HL-60 (cell line): ENCODE measurements at regions not wholly inside any gene's neighbourhood (a gene's known extent, or its start where the extent isn't known, plus 50 kb on each side); places are given as distances from the start of the nearest gene placed in this dataset.
A peak's percentile ranks its signal among the peaks of the same experiment; 100 is the strongest.

ENCODE experiments used
- DNase-seq, 2 experiments: peaks; one replicate each; pipeline ENCODE4 v3.0.0-alpha.2; 2010 to 2020; ENCODE audit warnings: low read depth in 1 of 2, low spot score in 1 of 2
- H3K27ac ChIP-seq: fragments of 250-450 bp; sonication (Bioruptor Pico); replicated peaks from 2 replicates; pipeline ENCODE4 v1.5.1; 2020; ENCODE audit warnings: mild to moderate bottlenecking, moderate library complexity
- H3K27me3 ChIP-seq: fragments of 250-450 bp; sonication (Bioruptor Pico); 2 replicates; pipeline ENCODE4 v1.5.1; 2021; ENCODE audit warnings: mild to moderate bottlenecking, moderate library complexity; ENCODE audit not compliant: insufficient read depth, poor library complexity, severe bottlenecking
- H3K4me3 ChIP-seq: replicated peaks from 2 replicates; pipeline ENCODE4 v1.5.1; 2011; ENCODE audit warnings: mild to moderate bottlenecking, control low read depth, low read length; ENCODE audit not compliant: insufficient read depth
- CTCF ChIP-seq: IDR thresholded peaks from one replicate; pipeline ENCODE4 v1.5.1; 2011; ENCODE audit warnings: low read length, control low read depth, inconsistent platforms; ENCODE audit not compliant: insufficient read depth
- GABPA ChIP-seq: IDR thresholded peaks from 2 replicates; pipeline ENCODE4 v1.6.1; 2012; ENCODE audit warnings: low read depth
- POLR2AphosphoS5 ChIP-seq: IDR thresholded peaks from 2 replicates; pipeline ENCODE4 v1.6.1; 2012; ENCODE audit warnings: low read depth
- REST ChIP-seq: IDR thresholded peaks from 2 replicates; pipeline ENCODE4 v1.6.1; 2012; ENCODE audit warnings: low read depth; ENCODE audit not compliant: insufficient replicate concordance
- SPI1 ChIP-seq: IDR thresholded peaks from 2 replicates; pipeline ENCODE4 v1.6.1; 2012; ENCODE audit warnings: low read depth, mild to moderate bottlenecking, borderline replicate concordance

- Histone ChIP-seq H3K4me3 (no peak overlapping the region), H3K27ac (peak overlapping the region; percentile 85; the same call in 1 of the 2 replicates), H3K27me3 (no peaks in the 10 kb centered on the region)
- no peak for DNase-seq
- TF ChIP-seq POLR2AphosphoS5 (no peak), SPI1 (no peak), CTCF (no peak), GABPA (no peak), REST (no peak)
These were observed 244.5 kb upstream of the ID2 start for GRCh38 chr2:8437228-8437948.

GRCh38 chr2:8437949-8438400 is 243.9 kb upstream of the ID2 start:
- H3K27ac ChIP-seq: peak overlapping the region; percentile 85
- TF ChIP-seq POLR2AphosphoS5 (no peak), CTCF (no peak), REST (no peak), SPI1 (no peak), GABPA (no peak)
- H3K4me3 ChIP-seq: no peak overlapping the region
- DNase-seq: no peak
- no peaks in the 10 kb centered on the region for H3K27me3 ChIP-seq

- peak; percentile 99 for TF ChIP-seq SPI1
- no peak for TF ChIP-seq REST
- peak; percentile 70 for TF ChIP-seq POLR2AphosphoS5
- TF ChIP-seq GABPA: no peak
- TF ChIP-seq CTCF: no peak
- peak; percentile 65 to 90 for DNase-seq
- Histone ChIP-seq H3K27ac (peak overlapping the region; percentile 85), H3K4me3 (no peak overlapping the region), H3K27me3 (no peaks in the 10 kb centered on the region)
These were observed 243.4 kb upstream of the ID2 start for GRCh38 chr2:8438476-8438875.
